Umbilical cord (tissue), 1 donor: ENCODE measurements at regions not wholly inside any gene's neighbourhood (a gene's known extent, or its start where the extent isn't known, plus 50 kb on each side); places are given as distances from the start of the nearest gene placed in this dataset.

Source experiments
- DNase-seq: peaks from one replicate; pipeline ENCODE4 v3.0.0-alpha.2; 2015; ENCODE audit warnings: low spot score

DNA sequence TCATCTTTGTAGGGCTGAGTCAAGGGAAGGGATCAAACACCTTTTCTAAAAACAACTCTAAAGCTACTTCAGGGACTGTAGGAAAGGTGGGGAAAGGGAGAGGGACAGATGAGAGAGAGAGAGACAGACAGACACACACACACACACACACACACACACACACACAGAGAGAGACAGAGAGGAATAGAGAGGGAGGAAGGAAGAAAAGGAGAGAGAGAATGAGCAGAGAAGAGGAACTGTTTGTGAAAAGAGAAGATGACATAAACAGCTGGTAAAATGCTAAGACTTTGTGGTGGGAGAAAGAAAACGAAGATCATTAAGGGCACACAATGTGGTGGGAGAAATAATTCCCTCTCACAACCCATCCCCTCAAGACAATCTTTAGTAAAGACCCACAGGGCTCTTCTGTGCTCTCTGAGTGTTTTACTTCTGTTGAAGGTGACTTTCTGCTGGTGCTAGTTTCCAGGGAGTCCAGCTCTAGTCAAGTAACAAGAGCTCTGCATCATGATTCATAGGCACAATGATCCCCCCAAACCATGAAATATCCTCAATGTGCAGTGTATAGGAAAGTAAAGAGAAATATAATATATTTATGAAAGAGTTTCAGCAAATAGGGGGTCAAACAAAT lies 77.2 kb upstream of the STK17B start:
- no peak for DNase-seq

DNA sequence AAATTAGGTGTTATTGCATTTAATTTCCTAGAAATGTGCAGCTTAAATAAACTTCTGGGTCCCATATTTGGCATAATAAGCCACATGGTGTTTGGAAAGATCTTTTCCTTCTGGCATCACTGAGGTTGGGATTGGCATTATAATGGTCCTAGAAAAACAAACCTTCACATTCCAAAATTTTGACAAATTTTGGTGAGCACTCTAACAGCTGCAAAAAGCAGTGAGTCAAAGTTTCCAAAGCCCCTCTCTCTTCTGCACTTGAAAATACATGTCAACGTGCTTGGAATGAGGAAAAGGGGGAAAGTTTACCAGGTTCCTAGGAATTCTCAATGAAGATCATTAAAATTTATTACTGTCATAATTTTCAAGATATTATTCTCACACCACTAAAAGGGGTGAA lies 77.8 kb upstream of the STK17B start:
- no peak for DNase-seq

DNA sequence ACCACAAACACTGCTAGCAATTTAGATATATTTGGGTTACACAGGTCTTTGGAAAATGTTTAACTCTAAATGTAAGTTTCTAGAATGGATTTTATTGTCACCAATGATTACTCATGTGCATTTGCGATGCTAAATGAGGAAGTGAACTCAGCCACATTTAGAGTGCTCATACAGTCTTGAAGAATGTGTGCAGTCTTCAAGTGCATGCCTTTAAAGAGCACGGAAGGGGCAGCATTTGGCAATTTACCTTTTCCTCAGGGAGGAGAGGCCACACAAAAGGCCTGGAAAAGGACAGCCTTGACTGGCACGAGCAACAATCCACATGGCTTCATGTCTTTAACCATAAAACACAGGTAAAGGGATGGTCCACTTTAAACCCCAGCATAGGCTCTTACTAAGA lies 78.5 kb upstream of the STK17B start:
- DNase-seq, result no peak

DNA sequence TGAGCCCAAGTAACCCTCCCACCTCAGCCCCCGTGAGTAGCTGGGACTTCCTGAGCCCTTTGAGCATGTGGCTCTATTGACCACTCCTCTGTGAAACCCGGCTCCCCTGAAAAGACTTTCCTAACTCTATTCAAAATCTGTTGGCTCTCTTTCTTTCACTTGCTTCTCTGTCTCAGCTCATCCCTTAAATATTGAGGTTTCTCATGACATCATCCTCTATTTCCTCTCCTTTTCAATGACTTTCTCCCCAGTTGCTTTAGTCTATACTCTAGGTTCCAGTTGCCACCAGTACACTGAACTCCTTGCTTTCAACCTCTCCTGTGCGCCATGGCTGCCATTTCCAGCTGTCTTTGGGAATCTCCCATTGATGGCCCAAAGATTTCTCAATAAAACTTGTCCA lies 79.8 kb upstream of the STK17B start:
- DNase-seq, result no peak

DNA sequence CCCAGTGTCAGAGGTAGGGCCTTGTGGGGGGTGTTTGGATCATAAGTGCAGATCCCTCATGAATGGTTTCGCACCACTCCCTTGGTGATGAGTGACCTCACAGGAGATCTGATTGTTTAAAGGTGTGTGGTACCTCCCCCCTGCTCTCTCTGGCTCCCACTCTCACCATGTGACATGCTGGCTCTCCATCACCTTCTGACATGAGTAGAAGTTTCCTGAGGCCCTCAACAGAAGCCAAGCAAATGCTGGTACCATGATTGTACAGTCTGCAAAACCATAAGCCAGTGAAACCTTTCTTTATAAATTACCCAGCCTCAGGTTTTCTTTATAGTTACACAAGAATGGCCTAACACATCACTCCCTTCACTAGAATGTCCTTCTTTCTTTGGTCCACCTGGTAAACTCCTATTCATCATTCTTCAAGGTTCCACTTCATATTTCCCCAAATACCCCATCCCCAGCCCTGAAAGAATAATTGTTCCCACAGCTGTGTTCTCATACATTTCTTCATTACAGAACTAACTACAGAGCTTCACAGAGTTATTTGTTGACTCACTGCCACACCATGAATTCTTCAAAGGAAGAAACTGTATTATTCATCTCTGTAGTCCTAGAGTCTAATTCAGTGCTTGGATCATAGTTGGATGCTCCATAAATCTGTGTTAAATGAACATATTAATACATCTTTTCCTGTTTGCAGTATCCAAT lies 81.2 kb upstream of the STK17B start:
- no peak for DNase-seq

DNA sequence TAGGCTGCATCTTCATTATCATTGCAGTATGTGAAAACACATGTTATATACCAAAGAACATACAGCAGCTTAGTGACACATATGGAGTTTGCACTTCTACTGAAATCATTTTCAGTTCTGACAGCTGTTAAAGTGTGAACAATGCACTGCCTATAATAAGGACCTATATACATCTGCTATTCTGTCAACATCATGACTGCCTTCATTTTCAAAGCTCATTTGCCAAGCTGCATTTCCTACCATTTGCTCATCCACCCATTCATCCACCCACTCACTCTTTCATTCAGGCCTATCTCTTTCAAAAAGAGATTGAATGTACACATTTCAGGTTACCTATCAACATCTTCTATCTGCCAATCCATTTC lies 81.7 kb upstream of the STK17B start:
- DNase-seq, result no peak

DNA sequence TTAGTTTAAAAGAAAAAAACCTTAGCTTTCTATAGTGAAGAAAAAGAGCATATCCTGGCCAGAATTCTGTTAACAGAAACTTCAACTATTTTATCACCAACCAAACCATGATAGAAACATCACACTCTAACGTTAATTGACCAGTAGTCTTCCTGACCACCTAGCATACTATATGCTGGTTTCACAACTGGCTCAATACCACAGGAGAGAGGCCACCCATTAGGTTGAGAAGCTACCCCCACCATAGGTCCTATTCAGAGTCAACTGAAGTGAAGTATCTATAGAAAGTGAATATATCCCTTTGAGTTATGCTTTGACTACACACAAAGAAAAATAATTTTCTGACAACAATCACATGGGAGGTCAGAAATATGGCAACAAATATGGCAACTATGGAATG lies 85.2 kb upstream of the STK17B start:
- no peak for DNase-seq

DNA sequence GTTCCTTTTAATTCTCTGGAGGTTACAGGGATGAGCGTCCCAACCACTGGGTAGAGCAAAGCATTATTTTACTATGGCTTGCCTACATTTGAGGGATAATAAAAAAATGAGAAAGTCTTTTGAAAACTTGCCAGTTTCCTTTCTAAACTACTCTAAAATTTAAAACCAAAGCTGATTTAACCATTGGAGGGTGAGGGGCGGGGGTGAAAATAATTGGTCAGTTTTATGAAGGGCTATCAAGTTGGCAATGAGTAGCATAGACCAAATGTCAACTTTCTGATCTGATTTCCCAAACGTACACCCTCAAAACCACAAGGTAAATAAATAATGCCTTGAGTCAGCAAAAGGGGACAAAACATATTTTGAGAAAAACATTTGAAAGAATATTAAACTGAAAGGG lies 85.7 kb upstream of the STK17B start:
- DNase-seq, result no peak

DNA sequence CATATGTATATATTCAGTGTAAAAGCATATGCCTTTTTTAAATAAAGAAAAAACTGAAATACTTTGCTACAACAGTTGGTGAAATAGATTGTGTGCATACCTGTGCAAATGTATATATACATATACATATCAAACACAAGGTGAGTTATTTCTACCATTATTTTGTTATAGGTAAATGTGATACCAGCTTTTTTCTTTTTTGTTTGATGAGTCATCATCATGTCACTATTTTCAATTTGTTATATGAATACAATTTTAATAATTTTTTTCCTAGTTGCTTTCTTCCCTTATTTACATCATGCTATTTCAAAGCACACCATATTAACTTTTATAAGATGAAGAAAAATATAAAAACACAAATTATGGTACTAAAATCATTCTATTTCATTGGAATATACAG lies 87.0 kb upstream of the STK17B start:
- DNase-seq, result no peak

DNA sequence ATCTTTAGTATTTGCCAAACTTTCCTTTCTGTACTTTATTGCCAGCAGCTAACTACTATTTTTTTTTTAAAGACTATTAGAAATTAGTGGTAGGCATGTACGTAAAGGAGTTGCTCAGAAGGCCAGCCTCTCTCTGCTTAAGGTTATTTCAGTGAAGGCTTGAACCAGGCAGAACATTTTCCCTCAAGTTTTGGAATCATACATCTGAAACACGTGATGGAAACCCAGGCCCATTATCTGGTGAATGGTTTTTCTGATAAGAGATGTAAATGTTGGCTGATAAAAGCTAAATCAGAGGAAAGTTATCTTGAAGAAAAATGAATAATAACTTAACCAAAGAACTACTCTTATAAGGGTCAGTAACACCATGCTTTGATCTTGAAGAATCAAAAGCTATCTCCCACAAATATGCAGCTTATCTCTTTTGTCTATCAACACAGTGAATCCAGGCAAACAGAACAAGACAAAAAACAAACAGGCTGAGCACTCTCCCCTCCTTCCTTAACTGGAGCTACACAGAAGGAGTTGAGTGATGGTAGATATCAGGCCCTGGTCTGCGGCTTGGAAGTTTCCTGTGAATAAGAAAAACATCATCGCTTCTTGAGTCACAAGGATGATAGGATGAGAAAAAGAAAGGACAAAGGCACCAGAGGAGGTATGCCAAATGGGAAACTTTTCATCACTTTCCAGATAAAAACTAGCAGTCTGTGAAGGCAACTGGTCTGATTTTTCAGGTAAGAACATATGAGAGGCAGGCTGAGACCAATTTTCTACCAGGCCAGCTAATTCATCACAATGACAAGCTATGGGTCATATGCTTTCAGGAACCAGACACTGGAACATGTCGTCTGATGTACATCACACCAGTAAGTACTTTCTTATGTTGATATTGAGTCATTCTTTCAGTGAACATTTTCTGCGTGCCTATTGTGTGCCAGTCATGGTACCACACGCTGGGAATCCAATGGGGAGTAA lies 88.4 kb upstream of the STK17B start:
- DNase-seq, result peak; percentile 88

DNA sequence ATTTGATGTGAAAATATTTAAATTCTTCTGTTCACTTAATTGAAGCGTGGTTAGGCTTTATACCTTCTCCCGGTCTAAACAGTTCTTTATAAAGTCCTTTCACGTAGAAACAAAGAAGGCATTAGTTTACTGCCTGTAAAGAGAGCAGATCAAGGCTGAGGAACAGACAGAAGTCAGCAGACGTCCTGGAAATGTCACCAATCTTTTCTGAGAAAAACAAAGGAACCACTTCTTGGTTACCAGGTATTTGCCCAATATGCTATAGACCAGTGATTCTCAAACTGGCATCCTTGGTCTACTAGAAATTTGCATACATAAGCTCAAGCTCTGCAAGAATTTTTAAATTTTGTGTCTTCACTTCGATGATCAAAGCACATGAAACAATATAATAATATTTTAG lies 89.2 kb upstream of the STK17B start:
- no peak for DNase-seq

DNA sequence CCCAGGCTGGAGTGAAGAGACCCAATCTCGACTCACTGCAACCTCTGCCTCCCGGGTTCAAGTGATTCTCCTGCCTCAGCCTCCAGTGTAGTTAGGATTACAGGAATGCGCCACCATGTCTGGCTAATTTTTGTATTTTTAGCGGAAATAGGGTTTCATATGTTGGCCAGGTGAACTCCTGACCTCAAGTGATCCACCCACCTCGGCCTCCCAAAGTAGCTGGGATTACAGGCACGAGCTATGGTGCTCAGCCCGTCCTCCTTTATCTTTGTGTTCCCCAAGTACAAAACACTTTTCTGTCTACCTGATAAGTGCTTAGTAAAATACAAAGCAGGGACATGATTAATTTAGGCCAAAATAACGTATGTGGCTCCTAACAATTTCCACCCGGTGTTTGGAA lies 91.2 kb upstream of the STK17B start:
- no peak for DNase-seq

DNA sequence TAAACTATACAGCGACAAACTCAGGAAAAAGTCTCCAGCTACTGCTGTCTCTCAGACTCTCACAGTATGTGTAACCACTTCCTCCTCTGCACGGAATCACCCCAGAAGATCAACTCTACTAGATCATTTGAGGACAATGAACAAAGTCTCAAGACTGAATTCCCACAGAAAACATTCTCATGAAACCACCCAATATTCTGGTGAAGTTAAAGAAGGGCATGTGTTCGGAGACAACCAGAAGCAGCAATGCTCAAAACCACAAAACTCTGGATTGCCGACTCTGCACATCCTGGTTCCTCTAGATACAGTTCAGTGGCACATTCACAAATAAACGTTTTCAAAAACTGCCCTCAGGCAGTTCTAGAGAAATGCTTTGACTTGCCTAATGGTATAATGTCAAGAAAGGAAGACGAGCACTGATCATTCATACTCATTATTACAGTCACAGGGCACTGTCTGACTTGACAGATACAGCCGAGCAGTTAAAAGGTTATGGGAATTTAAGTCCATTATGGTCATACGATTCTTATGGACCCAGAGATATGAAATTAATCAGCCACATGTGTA lies 91.9 kb upstream of the STK17B start:
- peak; percentile 61 for DNase-seq

DNA sequence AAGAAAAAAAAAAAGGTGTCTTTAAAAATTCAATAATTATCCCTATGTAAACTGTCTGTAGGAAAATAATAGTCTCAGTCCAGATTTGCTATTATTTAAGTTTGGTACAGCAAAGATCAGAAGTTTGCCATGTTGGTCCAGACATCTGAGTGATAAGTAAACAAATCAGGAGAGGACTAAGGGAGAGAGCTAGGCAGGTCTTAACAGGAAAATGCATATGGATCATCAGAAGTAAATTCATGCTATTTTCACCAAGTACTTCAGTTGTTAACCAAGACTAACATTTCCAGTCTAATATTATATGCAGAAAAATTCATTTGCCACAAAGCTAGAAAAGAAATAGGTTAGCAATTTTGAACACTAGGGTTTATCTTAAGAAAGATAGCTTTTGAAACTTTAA lies 95.0 kb upstream of the STK17B start:
- no peak for DNase-seq

DNA sequence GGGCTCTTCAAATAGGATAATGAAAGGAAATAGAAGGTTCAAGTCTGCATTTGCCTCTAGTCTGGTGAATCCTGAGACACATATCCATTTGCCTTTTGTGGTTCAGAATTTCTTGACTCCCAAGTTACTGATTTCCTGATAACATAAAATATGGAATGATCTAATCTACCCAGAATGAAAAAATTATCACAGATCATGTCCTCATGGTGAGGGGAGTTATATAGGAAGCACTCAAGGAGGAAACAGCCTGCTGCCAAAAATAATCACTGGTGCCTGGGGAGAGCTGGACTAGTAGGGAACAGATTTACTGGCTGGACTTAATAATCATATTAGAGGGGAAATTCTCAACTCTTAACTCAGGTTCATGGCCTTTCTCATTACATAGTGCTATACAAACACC lies 95.5 kb upstream of the STK17B start:
- DNase-seq, result no peak

DNA sequence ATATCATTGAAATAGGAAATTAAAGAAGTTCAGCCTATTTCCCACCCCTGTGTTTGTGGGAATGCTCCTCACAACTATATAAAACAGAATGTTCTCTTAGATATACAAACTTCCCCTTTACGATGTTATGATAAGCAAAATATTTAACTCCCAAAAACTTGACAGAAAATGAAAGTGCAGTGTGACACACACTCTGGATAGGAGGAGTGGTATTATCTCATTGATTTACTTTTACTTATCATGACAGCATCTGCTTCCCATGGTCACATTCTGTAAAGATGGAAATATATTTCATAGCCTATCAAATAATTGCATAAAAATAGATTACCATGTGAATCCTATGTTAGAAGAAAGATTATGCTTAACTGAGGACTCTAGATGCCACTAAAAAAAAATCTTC lies 96.6 kb upstream of the STK17B start:
- DNase-seq, result no peak

DNA sequence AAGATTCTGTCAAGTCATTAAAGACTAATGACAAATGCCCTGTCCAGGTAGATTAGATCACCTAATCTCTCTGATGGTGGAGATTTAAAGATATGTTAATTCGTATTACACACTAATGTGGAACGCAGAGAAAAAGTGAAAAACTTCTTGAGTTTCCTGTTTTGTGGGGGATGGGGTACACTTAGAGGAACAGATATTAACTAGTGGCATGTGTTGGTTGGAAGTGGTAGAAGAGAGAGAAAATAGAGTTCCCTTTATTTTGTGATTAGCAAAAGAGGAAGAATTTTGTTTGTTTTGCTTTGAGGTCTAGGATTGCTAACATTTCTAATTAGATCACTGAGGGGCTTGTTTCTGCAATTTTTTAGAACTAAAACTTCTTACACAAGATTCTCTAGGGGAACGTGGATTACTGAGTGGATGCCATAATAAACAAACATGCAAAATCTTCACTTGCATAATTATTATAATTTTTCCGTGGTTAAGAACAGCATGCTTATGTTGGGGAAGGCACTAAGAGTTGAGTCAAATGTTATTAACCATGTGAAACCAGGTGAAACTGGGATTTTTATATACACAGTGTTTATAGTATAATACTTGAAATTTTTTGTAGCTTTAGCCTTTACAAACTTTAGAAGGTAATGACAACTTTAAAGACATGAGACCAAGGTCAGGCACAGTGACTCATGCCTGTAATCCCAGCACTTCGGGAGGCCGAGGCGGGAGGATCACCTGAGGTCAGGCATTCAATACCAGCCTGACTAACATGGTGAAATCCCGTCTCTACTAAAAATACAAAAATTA lies 97.4 kb upstream of the STK17B start:
- peak; percentile 62 for DNase-seq

DNA sequence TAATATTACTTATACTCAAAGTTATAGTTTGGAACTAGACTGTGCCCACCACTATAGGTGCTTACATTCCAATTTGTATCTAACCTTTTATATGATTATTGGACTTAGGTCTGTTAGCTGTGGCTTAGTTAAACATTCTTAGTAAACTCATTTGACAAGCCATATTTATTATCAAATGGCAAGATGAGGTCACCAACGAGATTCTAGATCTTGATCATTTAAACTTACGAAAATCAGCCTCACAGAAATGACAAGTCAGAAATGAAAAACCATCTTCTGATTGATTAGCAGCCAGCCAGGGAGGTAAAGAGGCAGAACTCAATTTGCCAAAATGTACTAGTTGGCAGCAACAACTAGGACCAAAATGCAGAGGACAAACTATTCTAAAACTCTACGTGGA lies 100.4 kb upstream of the STK17B start:
- no peak for DNase-seq

DNA sequence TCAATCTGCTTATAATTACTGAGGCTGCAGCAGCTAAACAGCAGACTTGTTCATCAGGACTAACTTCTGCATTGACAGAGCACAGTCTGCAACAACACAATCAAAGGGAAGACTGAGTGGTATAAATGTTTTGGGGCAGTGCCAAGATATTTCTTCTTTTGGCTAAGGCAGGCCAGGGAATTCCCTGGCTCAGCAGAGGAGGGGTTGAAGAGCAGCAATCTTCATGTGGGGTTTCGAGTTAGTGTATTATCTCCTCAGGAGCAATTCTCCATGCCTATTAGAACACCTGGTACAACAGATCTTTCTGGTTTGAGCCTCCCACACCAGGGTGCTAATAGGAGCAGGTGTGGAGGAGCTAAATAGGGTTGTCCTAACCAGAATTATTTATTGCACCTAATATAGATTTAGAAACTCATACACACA lies 103.0 kb upstream of the STK17B start:
- peak; percentile 82 for DNase-seq

DNA sequence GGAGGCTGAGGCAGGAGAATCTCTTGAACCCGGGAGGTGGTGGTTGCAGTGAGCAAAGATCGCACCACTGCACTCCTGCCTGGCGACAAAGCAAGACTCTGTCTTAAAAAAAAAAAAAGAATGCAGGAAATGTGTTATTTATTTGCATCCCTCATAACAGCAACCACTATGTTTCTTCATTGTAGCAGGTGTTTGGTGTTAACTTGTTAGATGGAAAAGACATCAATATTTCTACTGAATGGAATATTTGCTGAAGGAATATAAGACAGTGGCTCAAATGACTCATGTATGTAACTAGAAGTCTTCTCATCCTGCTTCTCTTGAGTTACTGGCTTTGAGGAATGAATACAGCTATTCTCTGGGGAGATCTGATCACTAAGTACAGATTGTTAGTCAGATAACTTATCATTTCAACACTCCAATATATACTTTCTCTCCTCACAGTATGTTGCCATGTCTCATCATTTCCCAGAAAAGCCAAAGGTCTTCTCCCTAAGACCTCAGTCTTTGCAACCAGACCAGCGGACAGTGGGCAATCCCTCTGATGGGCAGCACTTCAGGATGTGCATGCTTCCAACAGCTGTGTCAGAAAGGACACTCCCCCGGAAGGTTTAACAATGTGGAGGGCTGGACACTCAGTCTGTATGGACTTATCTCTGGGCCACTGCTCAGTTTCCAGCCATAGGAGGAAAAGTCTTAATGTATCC lies 104.4 kb upstream of the STK17B start:
- no peak for DNase-seq

DNA sequence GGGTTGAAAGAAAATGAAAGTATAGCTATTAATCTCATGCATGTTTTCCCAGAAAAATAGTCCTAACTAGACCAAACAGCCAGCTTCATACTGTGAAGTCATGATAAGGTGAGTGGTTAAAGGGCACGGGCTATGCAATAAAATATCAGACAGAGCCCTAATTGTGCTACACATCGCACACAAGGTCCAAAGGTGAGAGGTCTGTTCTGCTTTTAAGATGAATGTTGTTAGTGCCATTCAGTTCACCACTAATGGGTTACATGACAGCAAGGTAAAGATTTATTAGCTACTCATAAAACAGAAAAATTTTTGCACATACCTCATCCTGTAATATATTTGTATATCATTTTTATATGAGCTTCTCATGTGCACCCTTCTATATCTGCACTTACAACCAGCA lies 105.0 kb upstream of the STK17B start:
- no peak for DNase-seq
